ENCODE measurements at regions not wholly inside any gene's neighbourhood (a gene's known extent, or its start where the extent isn't known, plus 50 kb on each side); places are given as distances from the start of the nearest gene placed in this dataset.

GRCh38 chr2:240319855-240320203, 115.6 kb upstream of the GPC1 start:
- no peak for DNase-seq

- no peak for DNase-seq
Observed at GRCh38 chr2:240320204-240320993, 115.1 kb upstream of the GPC1 start.

GRCh38 chr2:240322231-240322955, 113.1 kb upstream of the GPC1 start:
- DNase-seq = no peak

GRCh38 chr2:240322991-240323390, 112.5 kb upstream of the GPC1 start:
- no peak for DNase-seq

- DNase-seq = no peak
Observed at GRCh38 chr2:240323601-240324291, 111.7 kb upstream of the GPC1 start.

- no peak for DNase-seq
Observed at GRCh38 chr2:240324312-240325015, 111.0 kb upstream of the GPC1 start.

- DNase-seq = no peak
Observed at GRCh38 chr2:240325016-240326007, 110.2 kb upstream of the GPC1 start.

GRCh38 chr2:240326246-240326645, 109.2 kb upstream of the GPC1 start:
- DNase-seq = no peak

GRCh38 chr2:240326886-240327285, 108.6 kb upstream of the GPC1 start:
- DNase-seq = no peak

- no peak for DNase-seq
Observed at GRCh38 chr2:240327566-240327965, 107.9 kb upstream of the GPC1 start.

- DNase-seq = no peak
Observed at GRCh38 chr2:240328526-240328925, 106.9 kb upstream of the GPC1 start.

- DNase-seq = no peak
Observed at GRCh38 chr2:240329116-240329665, 106.3 kb upstream of the GPC1 start.

GRCh38 chr2:240329778-240330177, 105.7 kb upstream of the GPC1 start:
- no peak for DNase-seq

- DNase-seq = peak; percentile 18 to 34
Observed at GRCh38 chr2:240333985-240334384, 101.5 kb upstream of the GPC1 start.

GRCh38 chr2:240335061-240335460, 100.4 kb upstream of the GPC1 start:
- DNase-seq = no peak

GRCh38 chr2:240336820-240337427, 98.5 kb upstream of the GPC1 start:
- DNase-seq = no peak

GRCh38 chr2:240338274-240338673, 97.2 kb upstream of the GPC1 start:
- no peak for DNase-seq

GRCh38 chr2:240339411-240340360, 95.8 kb upstream of the GPC1 start:
- DNase-seq = no peak

GRCh38 chr2:240340361-240340761, 95.1 kb upstream of the GPC1 start:
- DNase-seq = no peak

Measured in right lung (tissue), 2 donors.